Panc1 (cell line): ENCODE measurements at regions not wholly inside any gene's neighbourhood (a gene's known extent, or its start where the extent isn't known, plus 50 kb on each side); places are given as distances from the start of the nearest gene placed in this dataset.
"Not testable (repeated sequence)": the region's sequence is repeated elsewhere in the genome, so short reads cannot be mapped to it uniquely, and the experiment has no call there.

Source experiments
- CTCF ChIP-seq: fragments of 450-650 bp; IDR thresholded peaks from 2 replicates; pipeline ENCODE4 v1.5.1; 2017; ENCODE audit warnings: mild to moderate bottlenecking
- POLR2AphosphoS5 ChIP-seq: IDR thresholded peaks from 2 replicates; pipeline ENCODE4 v1.6.1; 2012; ENCODE audit warnings: mild to moderate bottlenecking, low read depth, low read length, moderate library complexity
- REST ChIP-seq, 2 experiments: IDR thresholded peaks; 2 replicates each; pipeline ENCODE4 v1.6.1; 2011 to 2012; ENCODE audit warnings: low read depth in 2 of 2, control low read depth in 1 of 2, low read length in 1 of 2, mild to moderate bottlenecking in 1 of 2, moderate library complexity in 1 of 2; ENCODE audit not compliant: insufficient read depth in 1 of 2
- SIN3A ChIP-seq: IDR thresholded peaks from 2 replicates; pipeline ENCODE4 v1.6.1; 2012; ENCODE audit warnings: low read depth, mild to moderate bottlenecking, low read length, moderate library complexity, borderline replicate concordance; ENCODE audit not compliant: insufficient read depth
- TCF7L2 ChIP-seq: IDR thresholded peaks from 2 replicates; pipeline ENCODE4 v1.6.1; 2011; ENCODE audit warnings: mild to moderate bottlenecking, low read depth, low read length, inconsistent platforms

- TF ChIP-seq CTCF; POLR2AphosphoS5; REST (IDR thresholded peaks at IDR 0.05; ENCODE audit: insufficient read depth in 1 of 2, low read depth in 2 of 2, low read length in 1 of 2); SIN3A; TCF7L2: not testable (repeated sequence)
These were observed 71.6 kb upstream of the LRRC37A2 start for GRCh38 chr17:46440665-46441064.
